GM18861 (cell line): ENCODE measurements at regions not wholly inside any gene's neighbourhood (a gene's known extent, or its start where the extent isn't known, plus 50 kb on each side); places are given as distances from the start of the nearest gene placed in this dataset.
"Not testable (repeated sequence)": the region's sequence is repeated elsewhere in the genome, so short reads cannot be mapped to it uniquely, and the experiment has no call there.

Source experiments
- ATAC-seq: cut with Tn5 transposase; IDR thresholded peaks from one replicate; pipeline ENCODE4 v1.9.1; 2021; ENCODE audit not compliant: unreplicated experiment

GRCh38 chr3:89742546-89742945, 635.1 kb downstream of the EPHA3 start:
- no peak for ATAC-seq

- not testable (repeated sequence) for ATAC-seq
These were observed 640.3 kb downstream of the EPHA3 start for GRCh38 chr3:89747541-89748278.

GRCh38 chr3:89762405-89762804, 655.0 kb downstream of the EPHA3 start:
- no peak for ATAC-seq

- ATAC-seq: no peak
These were observed 676.0 kb downstream of the EPHA3 start for GRCh38 chr3:89783341-89783927.

GRCh38 chr3:89787485-89787884, 680.1 kb downstream of the EPHA3 start:
- no peak for ATAC-seq

DNA sequence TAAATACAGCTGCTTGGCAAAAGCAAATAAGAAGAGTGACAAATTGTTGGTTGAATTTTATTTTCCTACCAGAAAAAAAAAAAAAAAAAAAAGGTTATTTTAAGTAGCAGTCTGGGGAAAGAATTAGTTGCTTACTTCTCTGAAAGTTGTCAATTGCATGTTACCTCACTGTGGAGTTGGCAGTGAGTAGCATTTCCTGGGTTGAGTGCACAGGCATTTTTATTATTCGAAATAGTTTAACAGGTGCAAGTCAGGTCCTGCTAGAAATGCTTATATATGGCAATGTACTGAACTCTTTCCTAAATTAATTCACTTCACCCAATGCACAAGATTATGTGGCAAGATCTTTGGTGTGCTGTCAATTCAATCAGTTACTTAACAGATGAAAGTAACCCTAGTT, 680.6 kb downstream of the EPHA3 start:
- ATAC-seq: no peak

DNA sequence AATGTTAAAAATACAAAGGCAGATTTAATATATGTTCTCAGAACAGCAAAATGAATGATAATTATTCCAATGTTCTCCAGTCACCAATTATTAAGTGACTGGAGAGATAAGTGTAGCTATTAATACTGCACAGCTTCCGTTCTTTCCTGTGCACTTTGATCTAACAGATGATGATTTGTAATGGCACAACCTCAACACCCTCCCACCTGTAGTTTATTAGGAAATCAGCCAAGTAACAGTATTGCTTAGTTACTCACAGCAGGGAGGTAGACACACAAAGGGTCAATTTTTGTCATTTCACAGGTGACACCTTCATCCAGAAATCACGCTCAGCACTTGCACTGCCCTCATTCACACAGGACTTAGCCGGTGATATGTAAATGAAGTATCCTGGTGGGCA, 688.1 kb downstream of the EPHA3 start:
- ATAC-seq: no peak

- no peak for ATAC-seq
These were observed 695.5 kb downstream of the EPHA3 start for GRCh38 chr3:89802881-89803280.

GRCh38 chr3:89803711-89804110, 696.3 kb downstream of the EPHA3 start:
- no peak for ATAC-seq

DNA sequence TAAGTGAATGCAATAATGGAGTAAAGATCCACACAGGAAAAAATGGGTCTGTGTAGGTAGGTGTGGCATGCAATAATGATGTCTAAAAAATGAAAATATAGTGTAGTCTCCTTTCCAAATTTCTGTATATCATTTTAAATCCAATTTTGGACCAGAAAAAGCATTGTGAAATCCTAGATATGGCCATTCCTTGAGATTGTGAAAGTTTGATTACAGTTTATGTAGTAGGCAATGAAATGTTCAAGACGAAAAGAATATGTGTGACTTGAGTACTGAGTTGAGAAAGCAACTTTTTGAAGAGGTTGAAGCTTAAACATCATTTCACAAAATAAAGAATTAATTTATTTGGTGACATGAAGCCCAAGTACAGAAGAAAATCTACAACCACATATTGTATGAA, 698.7 kb downstream of the EPHA3 start:
- no peak for ATAC-seq

GRCh38 chr3:89808680-89809197, 701.3 kb downstream of the EPHA3 start:
- ATAC-seq: no peak

DNA sequence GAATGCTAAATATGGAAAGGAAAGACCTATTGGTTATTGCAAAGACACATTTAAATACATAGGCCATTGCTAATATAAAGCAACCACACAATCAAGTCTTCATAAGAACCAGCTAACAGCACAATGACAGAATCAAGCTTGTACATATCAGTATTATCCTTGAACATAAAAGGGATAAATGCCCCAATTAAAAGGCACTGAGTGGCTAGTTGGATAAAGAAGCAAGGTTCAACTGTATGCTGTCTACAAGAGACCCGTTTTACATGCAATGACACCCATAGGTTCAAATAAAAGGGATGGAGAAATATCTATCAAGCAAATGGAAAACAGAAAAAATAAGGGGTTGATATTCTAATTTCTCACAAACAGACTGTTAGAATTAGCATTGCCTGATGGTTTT, 706.1 kb downstream of the EPHA3 start:
- no peak for ATAC-seq

- no peak for ATAC-seq
These were observed 733.6 kb downstream of the EPHA3 start for GRCh38 chr3:89841041-89841440.

DNA sequence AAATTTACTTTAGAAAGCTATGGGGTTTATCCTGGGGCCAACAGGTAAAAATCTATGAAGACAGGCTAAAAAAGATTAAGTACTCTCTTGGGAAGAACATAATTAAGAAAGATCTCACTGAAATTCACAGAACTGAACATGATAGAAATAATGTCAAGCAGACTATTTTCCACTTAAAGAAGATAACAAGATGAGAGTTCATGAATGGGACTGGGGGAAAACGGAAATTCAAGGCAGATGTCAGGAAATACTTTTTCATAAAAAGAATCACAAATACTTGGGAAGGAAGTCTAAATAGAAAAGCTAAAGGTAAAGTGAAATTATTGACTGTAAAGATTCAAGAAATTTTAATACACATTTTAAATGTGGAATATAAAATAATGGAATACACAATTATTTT, 737.6 kb downstream of the EPHA3 start:
- no peak for ATAC-seq

- no peak for ATAC-seq
These were observed 740.5 kb downstream of the EPHA3 start for GRCh38 chr3:89847955-89848354.

- no peak for ATAC-seq
These were observed 744.7 kb downstream of the EPHA3 start for GRCh38 chr3:89851974-89852621.

- ATAC-seq: no peak
These were observed 752.3 kb downstream of the EPHA3 start for GRCh38 chr3:89859757-89860156.

- no peak for ATAC-seq
These were observed 759.9 kb downstream of the EPHA3 start for GRCh38 chr3:89867286-89867685.

GRCh38 chr3:89876116-89876515, 768.7 kb downstream of the EPHA3 start:
- ATAC-seq: no peak

GRCh38 chr3:89877230-89877629, 769.8 kb downstream of the EPHA3 start:
- ATAC-seq: no peak

GRCh38 chr3:89889386-89889785, 782.0 kb downstream of the EPHA3 start:
- no peak for ATAC-seq

GRCh38 chr3:89908711-89909213, 801.3 kb downstream of the EPHA3 start:
- no peak for ATAC-seq
